LNCaP clone FGC (cell line): ENCODE measurements at regions not wholly inside any gene's neighbourhood (a gene's known extent, or its start where the extent isn't known, plus 50 kb on each side); places are given as distances from the start of the nearest gene placed in this dataset.

Experiments used
- DNase-seq: peaks from one replicate; pipeline ENCODE4 v3.0.0-alpha.2; 2011; ENCODE audit warnings: low read depth
- H3K4me3 ChIP-seq: 2 replicates; pipeline ENCODE4 v1.5.1; 2011; ENCODE audit warnings: mild to moderate bottlenecking, low read depth, low read length, control low read depth
- CTCF ChIP-seq: IDR thresholded peaks from 2 replicates; pipeline ENCODE4 v1.5.1; 2012; ENCODE audit warnings: mild to moderate bottlenecking; ENCODE audit not compliant: control insufficient read depth, insufficient read depth; ENCODE audit errors: extremely low read depth

DNA sequence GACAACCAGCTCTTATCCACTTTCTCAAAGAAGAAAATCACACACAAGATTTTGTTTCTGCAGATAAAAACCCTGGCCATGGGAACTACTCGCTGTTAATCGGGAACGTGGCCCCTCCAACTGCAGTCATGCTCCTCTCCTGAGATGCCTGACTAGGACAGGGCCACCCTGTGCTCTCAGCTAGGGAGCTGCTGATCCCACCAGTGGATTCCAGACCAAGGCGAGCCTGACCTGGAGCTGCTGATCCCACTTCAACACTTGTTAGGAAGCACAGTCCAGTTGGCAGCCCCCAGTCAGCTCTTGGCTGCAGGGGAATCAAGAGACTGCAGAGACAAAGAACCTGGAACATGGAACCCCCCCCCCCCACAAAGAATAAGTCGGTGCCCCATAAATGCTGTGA, 474.3 kb upstream of the MGMT start:
- TF ChIP-seq CTCF = no peak
- H3K4me3 ChIP-seq = no peak overlapping the region

GRCh38 chr10:128993443-128993842, 473.6 kb upstream of the MGMT start:
- DNase-seq = no peak
- no peak overlapping the region for H3K4me3 ChIP-seq
- no peak for TF ChIP-seq CTCF

More for the DNA sequence above, 474.3 kb upstream of the MGMT start:
- DNase-seq = no peak

DNA sequence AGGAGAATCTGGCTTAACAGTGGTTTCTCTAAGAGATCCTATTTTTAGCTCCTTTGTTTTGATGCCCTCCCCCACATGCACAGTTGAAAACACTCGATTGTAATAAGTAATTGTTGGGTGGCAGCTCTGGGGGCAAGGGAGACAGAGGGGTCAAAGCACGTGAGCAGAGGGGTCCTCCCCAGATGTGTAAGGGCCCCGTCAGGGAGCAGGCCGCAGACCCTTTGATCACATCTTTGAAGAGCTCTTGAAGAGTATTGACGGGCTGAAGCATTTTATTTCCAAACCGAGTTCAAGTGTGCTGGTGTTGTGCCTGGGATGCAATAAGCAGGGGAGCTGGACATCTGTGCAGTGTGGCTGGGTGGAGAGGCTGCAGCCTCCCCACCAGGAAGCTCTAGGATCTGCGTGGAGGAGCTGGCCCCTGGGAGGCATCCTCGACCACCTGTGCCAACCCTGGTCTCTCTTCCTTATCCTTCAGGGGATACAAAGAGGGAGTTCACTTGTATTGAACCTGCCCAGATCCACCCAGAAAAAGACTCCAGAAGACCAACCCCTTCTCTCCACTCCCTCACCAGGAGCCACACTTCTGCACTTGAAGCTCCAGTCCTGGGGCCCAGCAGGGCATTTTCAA, 473.0 kb upstream of the MGMT start:
- DNase-seq = no peak
- no peak overlapping the region for H3K4me3 ChIP-seq
- no peak for TF ChIP-seq CTCF

DNA sequence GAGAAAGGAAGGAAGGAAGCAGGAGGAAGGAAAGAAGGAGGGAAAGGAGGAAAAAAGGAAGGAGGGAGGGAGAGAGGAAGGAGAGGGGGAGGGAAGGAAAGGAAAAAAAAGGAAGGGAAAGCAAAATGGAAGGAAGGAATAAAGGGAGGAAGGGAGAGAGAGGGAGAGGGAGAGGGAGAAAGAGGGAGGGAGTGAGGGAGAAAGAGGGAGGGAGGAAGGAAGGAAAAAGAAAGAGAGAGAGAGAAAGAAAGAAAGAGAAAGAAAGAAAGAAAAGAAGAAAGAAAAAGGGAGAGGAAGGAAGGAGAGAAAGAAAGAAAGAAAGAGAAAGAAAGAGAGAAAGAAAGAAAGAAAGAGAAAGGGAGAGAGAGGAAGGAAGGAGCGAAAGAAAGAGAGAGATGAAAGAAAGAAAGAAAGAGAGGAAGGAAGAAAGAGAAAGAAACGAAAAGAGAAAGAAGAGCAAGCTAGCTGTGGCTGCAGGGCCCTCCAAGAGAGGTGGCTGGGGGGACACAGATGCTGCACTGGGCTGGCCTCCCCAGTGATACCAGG, 472.4 kb upstream of the MGMT start:
- TF ChIP-seq CTCF = no peak
- no peak for DNase-seq
- no peak overlapping the region for H3K4me3 ChIP-seq

DNA sequence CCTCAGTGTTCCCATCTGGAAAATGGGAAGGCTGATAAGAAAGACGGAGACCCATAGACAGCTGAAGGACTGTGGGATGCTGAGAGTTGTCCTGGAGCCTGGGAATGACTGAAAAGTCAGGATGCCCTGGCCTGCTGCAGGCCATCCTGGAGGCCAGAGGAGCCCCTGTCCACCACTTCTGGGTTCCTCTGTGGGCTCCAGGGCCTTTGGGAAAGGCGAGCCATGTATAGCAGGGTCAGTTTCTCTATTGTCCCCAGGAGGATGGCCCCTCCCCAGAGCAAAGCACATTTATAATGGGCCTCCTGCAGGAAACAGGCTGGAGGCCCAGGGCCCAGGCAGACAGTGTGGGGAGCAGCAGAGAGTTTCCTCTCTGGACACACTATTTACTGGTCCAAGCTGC, 471.4 kb upstream of the MGMT start:
- H3K4me3 ChIP-seq = no peak overlapping the region
- no peak for TF ChIP-seq CTCF
- DNase-seq = no peak

DNA sequence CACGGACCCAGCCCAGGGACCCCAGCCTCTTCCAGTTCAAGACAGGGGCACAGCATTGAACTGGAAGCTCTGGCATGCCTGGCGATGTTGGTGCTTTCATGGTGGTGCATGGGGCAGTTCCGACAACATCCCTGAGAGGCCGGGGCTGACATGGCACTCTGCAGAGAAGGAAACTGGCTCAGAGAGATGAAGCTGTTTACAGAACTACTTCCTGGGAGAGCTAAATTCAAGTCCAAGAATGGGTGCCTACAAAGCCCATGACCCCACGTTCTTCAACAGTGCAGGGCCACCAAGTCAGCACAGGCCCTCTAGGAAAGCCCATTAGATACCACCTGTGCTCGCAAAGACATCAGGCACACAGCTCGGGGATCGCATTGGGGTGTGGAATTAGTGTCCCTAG, 470.9 kb upstream of the MGMT start:
- TF ChIP-seq CTCF = no peak
- DNase-seq = no peak
- H3K4me3 ChIP-seq = no peak overlapping the region
